DMS 273 treated with DMSO at 0.1 percent for 48 hours (cell line): ENCODE measurements at regions not wholly inside any gene's neighbourhood (a gene's known extent, or its start where the extent isn't known, plus 50 kb on each side); places are given as distances from the start of the nearest gene placed in this dataset.

Source experiments
- DNase-seq: peaks from one replicate; lab custom pipeline; 2025; lab: John Stamatoyannopoulos, UW

DNA sequence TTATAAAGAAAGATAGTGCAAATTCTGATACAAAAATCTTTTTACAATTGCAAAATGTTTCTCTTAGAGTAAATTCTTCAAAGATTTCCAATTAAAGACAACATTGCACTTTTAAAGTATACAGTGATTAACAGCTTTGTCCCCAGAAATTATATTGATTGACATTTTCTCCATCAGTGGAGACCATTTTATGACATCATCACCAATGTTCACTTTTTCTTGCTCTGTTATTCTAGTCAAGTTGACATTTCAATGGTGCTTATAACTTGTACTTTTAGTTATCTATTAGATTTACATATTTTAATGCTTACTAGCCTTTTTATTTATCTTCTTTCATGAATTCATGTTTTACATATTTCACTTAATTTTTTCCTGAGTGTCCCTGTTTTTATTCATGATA, 524.8 kb downstream of the HAO1 start:
- no peak for DNase-seq

- DNase-seq, result no peak
These were observed 523.9 kb downstream of the HAO1 start for GRCh38 chr20:7416382-7416781.

- no peak for DNase-seq
These were observed 519.9 kb downstream of the HAO1 start for GRCh38 chr20:7420345-7420744.

GRCh38 chr20:7426890-7427496, 513.3 kb downstream of the HAO1 start:
- DNase-seq, result no peak

DNA sequence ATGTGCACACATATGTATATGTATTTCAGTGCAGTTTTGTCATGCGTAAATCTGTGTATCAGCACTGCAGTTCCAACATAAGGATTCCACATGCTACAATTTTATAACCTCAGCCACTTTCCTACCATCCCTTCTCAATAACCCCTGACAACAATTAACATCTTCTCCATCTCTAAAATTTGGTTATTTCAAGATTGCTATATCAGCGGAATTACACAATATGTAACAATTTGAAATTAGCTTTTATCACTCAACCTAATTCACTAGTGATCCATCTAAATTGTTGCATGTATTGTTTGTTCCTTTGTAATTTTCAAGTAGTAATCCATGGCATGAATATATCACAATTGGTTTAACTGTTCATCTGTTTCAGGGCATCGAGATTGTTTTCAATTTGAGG, 511.3 kb downstream of the HAO1 start:
- no peak for DNase-seq

DNA sequence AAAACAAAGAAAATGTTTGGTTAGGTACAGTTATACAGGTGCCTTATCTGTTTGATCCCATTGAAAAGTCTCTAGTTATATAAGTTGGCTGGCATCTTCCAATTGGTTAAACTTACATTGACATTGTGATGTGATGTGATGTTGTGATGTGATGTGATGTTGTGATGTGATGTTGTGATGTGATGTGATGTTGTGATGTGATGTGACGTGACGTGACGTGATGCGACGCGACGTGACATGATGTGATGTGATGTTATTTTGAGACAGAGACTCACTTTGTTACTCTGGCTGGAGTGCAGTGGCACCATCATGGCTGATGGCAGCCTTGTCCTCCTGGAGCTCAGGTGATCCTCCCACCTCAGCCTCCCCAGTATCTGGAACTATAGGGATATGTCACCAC, 507.6 kb downstream of the HAO1 start:
- DNase-seq, result no peak

- no peak for DNase-seq
These were observed 502.9 kb downstream of the HAO1 start for GRCh38 chr20:7437311-7437710.

GRCh38 chr20:7449269-7449668, 491.0 kb downstream of the HAO1 start:
- no peak for DNase-seq

- DNase-seq, result no peak
These were observed 487.4 kb downstream of the HAO1 start for GRCh38 chr20:7452890-7453289.

GRCh38 chr20:7454047-7454446, 486.2 kb downstream of the HAO1 start:
- DNase-seq, result no peak

- no peak for DNase-seq
These were observed 481.8 kb downstream of the HAO1 start for GRCh38 chr20:7458459-7458858.

DNA sequence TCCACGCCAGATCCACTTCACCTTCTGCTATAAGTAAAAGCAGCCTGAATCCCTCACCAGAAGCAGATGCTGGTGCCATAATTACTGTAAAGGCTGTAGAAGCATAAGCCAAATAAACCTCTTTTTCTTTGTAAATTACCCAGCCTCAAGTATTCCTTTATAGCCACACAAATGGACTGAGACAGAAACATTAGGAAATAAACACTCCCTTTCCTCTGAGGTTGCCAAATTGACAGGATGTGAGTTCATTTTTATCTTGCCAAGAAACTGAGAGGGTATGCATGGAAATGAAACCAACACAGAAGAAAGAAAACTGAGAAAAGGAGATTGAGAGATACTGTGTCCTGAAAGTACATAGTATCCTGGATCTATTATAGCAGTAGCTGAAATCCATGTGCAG, 481.2 kb downstream of the HAO1 start:
- DNase-seq, result no peak

DNA sequence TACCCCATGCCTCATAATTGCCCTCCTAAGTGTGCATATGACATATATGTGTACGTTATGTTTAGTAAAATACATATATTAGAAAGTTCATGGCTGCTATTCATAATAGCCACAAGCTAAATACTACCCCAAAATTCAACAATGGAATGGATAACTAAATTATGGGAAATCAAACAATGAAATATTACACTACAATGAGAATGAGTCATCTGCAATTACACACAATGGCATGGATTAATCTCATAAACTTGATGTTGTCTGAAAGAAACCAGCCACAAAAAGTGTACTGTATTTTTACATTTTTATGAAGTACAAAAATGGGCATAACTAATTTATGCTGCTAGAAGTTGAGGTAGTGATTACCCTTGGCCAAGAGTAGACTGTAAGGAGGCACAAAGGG, 477.0 kb downstream of the HAO1 start:
- DNase-seq, result no peak

- no peak for DNase-seq
These were observed 469.3 kb downstream of the HAO1 start for GRCh38 chr20:7470912-7471311.

- DNase-seq, result no peak
These were observed 450.0 kb downstream of the HAO1 start for GRCh38 chr20:7490288-7490687.

- no peak for DNase-seq
These were observed 448.0 kb downstream of the HAO1 start for GRCh38 chr20:7492257-7492656.

GRCh38 chr20:7493311-7493710, 446.9 kb downstream of the HAO1 start:
- DNase-seq, result no peak

DNA sequence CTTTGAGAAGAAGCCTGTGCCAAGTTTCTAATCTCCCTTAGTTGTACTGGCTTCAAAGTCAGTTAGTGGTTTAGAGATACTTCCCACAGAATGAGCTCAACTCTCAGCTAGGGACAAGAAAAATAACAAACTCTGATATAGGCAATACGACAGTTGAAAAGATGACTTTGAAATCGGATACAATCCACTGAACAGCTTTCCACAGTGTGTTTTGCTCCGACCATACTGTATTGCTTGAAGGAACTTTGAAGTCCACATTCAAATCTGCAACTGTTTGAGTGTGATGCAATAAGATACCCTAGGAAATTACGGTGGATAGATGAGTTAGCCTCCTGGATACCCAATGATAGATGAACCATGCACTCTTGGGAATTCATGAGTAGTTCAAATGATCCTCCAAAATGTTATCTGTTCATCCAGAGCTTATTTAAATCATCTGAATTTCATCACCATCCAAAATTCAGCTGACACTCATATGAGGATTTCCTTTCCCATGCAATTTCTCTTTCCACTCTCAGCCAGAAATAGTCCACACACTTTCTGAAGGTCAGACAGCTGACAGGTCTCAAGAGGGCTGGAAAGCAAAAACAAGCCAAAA, 443.8 kb downstream of the HAO1 start:
- no peak for DNase-seq

DNA sequence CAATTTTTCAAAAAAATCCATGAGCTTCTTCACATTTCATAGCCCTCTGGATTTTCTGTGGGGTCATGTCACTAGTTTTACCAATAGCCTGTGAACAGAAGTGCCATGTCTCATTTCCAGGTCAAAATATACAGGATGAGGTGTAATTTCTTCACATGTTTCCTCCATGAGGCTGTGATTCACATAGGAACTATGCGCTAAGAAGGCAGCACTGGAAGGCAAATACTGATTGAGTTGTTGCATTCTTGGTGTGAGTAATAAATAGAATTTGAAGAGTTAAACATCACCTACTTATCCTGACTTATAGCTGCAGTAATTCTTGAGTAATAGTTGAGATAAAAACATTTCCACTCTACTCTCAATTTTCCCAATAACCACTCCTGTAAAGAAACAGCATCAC, 442.3 kb downstream of the HAO1 start:
- DNase-seq, result no peak

DNA sequence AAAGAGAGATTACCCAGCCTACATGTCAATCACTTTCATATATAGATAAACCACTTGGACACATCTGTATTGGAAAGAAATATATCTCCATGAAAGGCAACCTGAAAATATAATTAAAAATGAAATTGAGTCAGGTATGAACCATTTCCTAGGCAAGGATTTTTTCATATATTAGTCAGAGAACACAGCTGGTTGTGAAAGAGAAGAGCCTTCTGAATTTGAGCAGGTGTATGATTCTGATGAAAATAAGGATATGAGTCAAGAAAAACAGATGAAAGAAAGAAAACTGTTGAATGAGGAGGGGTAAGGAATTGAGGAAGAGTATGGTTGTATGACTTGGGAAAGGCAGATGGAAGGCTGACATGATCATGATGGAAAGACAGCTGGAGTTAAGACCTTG, 441.1 kb downstream of the HAO1 start:
- DNase-seq, result no peak

- no peak for DNase-seq
These were observed 440.0 kb downstream of the HAO1 start for GRCh38 chr20:7500231-7500663.

GRCh38 chr20:7503501-7503900, 436.8 kb downstream of the HAO1 start:
- DNase-seq, result no peak

DNA sequence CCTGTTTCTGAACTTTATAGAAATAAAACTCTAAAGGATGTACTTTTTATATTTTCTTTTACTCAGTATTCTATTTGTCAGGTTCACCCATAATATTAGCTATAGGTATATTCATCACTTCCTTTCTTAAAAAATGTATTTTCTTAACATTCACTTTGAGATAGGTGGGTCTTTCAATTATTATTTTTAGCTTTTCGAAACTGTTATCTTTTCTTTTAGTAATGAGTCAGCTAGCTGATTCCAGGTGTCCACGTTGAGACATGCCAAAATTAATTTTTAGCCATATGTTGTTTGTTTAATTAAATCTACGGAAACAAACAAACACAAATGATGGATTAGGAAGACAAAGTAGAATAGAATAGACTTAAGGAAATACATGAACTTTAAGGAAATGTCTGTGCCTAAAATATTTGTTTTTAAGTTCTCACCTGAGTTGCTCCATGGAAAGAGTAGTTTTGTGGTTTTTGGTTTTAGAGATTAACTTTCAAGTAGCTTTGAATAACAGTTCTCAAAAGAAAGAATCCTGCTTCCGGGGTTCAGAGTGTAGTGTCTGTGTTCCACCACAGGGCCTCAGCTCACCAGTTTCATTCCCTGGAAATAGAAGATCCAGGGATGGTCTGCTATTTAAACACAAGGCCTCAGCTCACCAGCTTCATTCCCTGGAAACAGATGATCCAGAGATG, 435.0 kb downstream of the HAO1 start:
- no peak for DNase-seq

DNA sequence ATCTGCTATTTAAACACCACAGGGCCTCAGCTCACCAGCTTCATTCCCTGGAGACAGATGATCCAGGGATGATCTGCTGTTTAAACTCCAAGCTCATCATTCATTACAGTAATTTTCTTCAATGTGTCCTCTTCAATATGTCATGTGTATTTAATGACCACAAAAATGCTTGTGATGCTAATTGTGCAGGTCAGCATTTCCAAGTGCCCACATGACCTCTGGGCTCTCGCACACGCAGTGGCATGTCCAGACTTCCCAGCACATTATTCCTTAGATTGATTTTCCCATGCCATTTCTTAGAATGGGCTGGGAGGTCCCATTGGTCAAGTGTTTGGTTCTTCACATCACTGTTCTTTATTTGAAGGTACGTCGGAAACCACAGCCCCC, 434.4 kb downstream of the HAO1 start:
- no peak for DNase-seq
